GM19025 (cell line): ENCODE measurements at regions not wholly inside any gene's neighbourhood (a gene's known extent, or its start where the extent isn't known, plus 50 kb on each side); places are given as distances from the start of the nearest gene placed in this dataset.

Source experiments
- ATAC-seq: cut with Tn5 transposase; IDR thresholded peaks from one replicate; pipeline ENCODE4 v1.9.1; 2021; ENCODE audit warnings: mild to moderate bottlenecking, low read depth, moderate library complexity; ENCODE audit not compliant: unreplicated experiment

DNA sequence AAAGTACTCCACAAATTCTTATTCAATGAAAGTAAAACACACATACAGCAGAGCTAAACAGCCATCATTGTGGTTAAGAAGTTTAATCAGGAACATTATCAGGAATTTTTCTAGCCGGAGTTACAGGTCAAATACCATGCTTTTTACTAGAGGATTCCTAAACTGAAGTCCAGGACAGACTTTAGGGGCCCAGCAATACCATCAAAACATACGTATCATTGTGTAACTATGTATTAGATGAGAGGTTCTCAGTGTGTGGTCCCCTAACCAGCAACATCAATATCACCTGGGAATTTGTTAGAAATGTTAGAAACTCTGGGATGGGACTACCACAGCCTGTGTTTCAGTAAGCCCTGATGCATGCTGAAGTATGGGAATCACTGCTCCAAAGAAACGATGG lies 404.2 kb upstream of the IL12A start:
- ATAC-seq = no peak

DNA sequence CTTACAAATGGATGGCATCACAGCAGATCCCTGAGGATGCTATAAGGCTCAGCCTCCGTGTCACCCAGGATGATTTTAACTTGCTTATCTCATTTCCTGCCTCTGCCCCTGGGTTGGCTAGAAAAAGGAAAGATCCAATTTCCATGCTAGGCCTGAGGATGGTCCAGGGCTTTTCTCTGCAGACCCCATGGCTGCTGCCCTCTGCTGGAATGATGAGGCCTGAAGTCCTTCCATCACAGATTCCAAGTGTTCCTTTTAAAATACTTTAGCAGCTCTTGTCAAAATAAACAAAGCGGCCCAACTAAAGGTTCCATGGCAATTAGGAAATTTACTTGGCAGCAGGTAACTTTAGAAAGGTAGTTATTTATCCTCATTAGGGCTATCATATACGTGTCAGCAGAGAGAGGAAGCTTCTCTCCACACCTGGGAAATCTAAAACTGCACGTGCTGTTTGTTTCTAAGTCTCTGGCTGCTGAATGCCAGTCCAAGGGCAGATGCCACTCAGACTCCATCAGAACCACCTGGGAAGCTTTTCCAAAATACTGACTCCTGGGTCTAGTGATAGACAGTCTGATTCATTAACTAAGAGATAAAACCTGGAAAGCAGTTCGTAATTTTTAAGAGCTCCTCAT lies 401.9 kb upstream of the IL12A start:
- no peak for ATAC-seq

DNA sequence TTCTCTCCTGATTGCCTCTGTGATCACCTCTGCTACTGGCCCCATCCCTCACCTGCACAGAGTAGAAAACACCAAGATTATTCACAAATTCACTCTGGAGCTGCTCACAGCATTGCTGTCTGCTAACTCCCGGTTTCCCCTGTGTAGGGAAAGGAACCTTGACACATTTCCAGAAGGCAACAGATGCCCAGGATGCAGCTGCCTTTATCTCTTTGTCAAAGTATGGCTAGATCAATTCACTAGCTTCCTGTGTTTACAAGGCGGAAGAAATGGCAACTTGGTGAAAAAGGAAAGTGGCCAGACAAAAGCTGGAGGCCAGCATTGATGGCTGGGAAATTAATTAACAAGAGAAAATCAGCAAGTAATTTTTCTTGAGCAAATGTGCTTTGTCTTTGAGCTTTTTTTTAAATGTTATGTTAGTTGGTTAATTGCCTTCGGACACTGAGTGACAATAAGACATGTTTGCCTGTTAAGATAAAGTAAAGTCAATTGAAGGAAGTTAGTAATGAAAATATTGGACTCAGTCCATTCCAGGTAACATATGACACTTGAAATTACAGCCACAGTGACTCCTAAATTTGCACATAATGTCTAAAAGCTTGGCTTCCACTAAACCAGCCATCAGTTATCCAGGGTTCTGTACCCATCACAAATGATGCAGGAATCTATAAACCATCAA lies 394.6 kb upstream of the IL12A start:
- ATAC-seq = no peak

DNA sequence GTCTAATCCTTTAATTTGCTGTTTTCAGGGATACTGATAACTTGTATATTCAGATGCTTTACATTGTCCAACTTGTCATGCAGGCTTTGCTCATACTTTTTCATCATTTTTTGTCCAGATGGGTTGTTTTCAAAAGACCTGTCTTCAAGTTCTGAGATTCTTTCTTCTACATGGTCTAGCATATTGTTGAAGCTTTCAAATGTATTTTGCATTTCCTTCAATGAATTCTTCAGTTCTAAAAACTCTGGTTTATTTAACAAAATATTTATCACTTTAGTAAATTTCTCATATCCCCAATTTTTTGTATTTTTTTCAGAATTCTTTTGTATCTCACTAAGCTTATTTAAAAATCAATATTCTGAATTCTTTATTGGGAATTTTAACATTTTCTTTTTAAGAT lies 388.3 kb upstream of the IL12A start:
- no peak for ATAC-seq

DNA sequence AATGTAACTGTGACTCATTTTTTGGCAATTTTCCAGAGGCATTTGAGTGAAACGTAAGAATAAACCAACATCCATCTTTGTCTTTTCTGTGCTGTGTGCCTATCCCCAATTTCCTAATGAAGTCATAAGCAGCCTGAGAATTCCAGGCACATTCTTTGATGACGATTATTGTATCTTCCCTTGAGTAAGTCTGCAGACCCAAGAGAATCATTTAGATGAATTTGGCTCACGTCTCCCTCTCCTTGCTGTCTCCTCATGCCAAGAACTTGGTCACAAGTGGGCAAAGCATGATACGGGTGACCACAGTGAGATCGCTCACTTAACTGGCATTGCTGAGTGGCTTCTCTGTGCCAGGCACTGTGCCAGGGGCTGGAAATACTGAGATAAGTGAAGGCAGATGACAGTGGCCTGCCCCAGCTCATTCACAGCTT lies 384.5 kb upstream of the IL12A start:
- no peak for ATAC-seq

DNA sequence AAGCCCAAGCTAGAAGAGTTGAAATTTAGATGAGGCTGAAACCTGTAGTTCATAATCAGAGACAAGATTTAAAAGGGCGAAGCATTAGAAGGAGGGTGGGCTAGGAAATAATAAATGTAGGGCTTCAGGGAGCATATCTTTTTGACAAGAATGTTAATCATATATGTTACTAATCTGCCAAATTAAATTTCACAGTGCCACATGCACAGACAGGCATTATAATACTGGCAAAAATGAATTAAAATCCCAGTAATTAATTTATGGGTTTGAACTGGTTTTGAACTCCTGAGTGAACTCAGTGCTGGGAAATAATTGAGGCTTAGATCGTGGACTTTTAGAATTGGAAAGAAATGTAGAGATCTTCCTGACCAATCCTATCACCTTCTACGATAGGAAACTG lies 383.5 kb upstream of the IL12A start:
- no peak for ATAC-seq

DNA sequence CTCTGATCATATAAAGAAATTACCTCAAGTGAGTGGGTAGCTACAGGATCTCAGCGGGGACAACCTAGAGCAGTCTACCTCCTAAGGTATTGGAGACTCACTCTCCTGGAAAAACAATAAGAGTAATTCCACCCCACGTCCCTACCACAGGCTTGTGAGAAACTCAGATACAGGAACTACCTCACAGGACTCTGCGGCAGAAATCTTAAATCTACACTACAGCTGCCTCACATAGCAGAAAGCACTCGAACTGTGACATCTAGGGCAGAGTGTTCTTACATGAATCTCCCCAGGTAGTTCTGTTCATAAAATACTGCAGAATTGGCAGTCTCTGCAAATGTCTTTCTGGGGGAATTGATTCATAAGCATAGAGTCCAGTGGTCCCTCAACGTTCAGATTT lies 382.9 kb upstream of the IL12A start:
- ATAC-seq = no peak

DNA sequence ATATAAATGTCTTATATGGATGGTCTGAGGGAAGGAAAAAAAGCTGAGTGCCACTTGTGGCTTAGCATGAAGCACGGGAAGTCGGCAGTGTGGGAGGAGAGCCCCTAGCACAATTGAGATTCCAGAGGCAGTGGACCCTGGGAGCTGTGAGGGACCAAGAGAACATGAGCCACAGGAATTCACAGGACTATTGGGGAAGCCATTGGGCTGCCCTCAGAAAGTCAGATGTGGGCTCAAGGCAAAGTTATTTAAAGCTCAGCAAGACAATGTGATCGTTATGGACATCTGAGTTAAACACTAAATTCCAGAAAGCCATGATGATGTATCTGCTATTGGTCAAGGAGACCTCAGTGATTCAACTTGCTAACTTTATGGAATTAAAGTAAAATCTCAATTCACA lies 380.8 kb upstream of the IL12A start:
- ATAC-seq = no peak

DNA sequence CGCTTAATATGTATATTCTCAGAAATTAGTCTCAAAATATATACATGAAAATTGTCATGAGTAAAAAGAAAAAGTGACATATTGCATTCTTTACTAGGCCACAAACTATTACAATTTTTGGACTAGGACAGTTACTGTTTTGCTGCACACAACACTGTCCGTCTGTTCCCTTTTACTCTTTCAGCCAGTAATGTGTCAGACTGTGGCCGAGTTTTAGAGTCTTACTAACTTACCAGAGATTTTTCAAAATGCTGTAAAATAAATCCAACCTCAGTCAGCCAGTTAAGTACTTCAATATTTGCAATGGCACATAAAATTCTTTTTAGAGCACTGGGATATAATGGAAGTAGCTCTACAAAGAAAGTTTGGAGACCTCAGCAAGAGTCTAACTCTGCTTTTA lies 380.3 kb upstream of the IL12A start:
- no peak for ATAC-seq

DNA sequence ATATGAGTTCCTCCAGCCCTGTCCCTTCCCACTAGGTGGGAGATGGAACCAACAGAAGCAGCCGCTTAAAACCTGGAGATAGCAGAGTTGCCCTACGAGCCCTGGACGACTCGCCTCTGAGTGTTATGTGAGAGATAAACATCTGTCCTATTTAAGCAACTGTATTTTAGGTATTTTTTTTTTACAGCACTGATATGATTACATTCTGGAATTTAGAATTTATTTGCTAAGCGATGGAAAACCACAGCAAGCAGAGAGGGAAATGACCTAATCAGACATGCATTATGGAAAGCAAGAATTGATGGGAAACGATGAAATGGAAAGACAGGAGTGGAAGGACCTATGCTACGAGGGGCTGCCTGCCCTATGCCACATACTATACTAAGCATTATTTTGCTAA lies 379.0 kb upstream of the IL12A start:
- no peak for ATAC-seq

DNA sequence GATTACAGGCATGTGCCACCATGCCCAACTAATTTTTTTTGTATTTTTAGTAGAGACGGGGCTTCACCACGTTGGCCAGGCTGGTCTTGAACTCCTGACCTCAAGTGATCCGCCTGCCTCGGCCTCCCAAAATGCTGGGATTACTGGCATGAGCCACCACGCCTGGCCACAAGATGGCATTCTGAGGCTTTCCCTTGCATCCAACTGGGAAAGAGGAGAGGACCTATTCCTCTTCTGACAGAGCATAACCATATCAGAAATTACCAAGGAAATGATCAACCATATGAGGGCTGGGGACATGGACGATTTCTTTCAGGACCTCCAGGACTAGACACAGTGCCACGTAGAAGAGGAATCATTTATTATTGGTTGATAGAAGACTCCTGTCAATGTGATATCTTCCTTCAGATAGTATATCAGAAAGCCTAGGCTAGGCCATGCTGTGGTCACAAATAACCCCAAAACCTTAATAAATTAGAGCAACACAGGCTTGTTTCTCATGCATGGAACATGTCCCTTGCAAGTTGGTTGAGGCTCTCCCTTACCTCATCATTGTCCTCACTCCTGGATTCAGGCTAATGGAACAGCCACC lies 372.3 kb upstream of the IL12A start:
- ATAC-seq = no peak

DNA sequence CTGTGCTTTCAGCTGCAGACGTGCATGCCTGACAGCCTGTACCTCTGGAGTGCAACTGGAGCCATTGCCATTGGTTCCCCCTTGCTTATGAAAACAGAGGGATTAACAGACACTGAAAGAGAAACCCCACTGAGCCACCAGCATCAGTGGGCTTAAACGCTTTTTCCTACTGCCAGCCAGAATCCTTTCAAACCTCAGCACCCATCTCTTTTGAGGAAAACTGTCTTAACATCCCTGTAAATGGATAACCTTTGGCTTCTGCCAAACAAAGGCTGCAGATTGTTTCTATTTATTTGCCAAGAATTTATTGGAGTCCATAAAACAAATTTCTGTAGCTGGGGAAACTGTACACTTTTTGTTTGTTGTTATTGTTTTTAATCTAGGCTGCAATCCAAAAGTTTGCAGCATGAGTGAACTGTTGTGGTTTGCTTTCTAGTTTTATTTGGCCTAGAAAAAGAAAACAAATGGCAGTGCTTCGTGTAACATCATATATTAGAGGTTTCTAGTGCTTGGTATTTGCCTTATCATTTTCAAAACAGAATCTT lies 369.2 kb upstream of the IL12A start:
- ATAC-seq = no peak

DNA sequence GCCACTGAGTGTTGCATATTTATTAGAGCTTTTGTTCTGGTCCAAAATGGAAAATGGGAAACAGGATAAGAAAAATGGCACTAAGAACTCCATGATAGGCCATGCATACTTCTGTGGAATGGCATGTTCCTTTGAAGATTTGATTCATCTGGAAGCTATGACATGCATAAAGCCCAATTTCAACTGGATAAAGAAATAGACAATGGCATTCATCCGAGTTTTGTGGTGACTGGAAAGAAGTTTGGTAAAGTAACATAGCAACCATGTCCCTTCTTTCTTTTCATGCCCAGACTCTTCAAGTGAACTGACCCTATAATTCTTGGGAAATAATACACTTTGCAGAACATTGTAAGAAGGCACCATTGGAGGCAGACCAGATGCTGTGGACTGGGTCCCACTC lies 368.4 kb upstream of the IL12A start:
- ATAC-seq = no peak

DNA sequence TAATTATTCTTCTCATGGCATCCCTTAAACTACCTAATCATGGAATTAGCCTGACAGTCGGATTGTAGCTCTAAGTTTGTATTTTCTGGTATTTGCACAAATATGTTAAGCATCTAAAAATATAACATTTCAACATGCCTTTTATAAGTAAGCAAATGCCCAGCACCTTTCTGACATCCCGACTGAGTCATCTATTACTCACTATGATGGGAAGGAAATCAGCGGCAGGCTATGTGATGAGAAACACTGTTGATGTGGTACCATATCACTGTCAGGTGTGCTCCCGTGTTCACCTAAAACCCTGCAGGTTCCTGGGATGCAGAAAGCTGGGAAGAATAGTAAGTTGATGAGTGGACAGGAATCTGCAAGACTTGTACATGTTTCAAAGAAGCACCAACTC lies 367.8 kb upstream of the IL12A start:
- no peak for ATAC-seq

DNA sequence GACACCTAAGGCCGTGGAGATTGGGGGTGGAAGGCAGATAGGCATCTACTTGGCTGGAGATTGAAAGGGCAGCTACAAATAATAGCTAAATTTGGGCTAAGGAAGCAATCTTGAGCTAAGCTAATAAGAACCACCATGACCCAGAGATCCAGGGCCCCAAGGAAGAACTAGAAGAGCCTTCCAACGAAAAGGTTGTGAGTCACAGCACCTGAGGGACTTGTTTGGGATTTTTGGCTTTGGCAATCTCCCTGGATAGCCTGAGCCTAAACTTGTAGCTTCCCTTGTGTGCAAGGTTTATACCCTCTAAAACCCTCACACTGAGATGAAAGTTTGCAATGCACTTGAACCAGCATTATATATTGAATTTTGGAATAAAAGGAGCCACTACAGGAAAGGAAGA lies 364.0 kb upstream of the IL12A start:
- ATAC-seq = no peak

DNA sequence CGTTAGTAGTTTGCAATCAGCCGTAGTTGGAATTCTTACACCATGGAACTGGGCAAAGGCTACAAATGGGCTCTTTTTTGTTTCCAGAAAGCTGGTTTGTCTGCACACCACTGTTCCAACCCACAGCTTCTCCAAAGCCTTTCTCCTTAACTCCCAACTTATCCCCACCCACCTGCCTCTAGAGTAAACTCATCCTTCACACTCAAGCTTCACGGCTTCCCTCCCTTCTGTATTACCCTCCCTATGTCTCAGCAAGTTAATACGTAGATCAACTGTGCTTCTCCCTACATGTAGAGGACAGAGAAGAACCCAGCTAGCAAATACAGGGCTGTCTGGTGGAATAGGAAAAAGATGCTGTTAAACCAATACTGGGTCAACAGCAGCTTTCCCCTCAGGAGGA lies 363.0 kb upstream of the IL12A start:
- ATAC-seq = no peak

DNA sequence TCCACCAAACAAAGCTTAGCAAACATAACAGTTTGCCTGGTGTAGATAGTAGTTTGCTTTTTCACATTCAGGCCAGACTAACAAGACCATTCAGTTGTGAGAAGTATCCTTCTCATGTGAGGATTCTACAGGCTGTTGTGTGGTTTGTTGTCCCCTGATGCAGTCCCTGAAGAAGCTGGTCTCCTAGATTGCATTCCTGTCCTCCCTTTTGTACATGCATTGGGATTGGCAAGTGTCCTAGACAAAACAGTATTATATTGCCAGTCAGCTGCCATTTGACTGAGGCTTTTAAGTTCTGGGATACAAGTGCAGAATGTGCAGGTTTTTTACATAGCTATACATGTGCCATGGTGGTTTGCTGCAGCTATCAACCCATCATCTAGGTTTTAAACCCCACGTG lies 362.0 kb upstream of the IL12A start:
- no peak for ATAC-seq

DNA sequence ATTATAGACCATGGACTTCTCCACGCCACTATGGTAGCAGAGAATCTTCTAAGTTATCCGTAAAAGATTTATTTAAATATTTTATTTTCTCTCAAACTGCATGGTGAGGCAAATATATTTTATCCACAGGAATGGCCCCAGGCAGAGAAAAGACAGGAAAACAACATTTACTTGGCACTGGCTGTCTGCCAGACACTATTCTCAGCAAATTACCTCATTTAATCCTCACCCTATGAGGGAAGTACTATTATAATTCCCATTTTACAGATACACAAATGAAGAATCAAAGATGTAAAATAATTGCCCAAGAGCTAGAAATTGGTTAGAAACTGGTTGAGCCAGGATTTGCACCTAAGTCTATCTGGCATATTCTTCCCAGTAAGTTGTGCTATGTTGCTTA lies 361.4 kb upstream of the IL12A start:
- ATAC-seq = no peak

DNA sequence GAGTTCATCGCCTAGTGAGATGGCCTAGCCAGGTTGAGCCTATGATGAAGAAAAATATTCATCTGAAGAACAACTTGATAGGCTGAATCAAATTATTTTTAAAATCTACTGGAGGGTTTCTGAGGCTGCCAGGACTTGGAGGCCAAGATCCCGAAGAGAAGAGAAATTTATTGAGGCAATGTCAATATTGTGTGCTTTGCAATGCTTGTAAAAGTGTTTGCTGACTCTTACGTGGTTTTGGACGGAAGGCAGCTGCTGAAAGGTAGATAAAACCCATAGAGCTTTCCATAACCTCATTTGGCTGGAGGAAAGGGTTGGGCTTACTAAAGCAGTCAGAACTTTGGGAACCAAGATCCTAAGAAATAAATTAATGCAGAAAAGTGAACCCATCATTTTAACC lies 361.0 kb upstream of the IL12A start:
- no peak for ATAC-seq

DNA sequence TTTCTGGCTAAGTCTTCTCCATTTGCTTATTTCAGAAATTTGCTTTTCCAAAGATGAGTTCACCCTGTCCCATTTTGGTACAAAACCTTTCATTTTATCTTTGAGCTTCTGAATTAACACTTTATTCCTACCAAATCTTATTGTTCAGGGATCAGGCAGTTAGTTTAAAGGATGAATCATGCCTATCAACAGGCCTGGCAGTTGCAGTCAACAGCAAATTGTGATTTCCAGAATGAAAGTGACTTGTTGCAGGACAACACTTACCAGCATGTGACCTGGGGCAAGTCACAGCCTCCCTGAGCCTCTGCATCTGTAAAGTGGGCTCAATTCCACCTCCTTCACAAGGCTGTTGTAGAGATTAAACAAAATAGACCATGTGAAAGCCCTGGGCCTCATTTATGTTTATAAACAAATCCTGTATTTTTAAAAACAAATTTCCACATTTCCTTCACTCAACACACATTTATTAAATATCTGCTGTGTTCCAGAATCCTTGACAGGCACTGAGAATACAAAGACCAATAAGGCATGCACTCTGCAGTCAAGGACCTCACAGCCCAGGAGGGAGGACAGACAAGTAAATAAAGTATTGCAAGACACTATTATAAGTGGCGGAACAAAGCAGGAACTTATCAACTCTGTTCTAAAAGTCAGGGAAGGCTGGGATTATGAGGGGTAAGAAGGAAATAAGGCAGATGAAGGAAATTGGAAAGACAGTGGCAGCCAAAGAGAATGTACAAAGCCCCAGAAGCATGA lies 359.1 kb upstream of the IL12A start:
- no peak for ATAC-seq

DNA sequence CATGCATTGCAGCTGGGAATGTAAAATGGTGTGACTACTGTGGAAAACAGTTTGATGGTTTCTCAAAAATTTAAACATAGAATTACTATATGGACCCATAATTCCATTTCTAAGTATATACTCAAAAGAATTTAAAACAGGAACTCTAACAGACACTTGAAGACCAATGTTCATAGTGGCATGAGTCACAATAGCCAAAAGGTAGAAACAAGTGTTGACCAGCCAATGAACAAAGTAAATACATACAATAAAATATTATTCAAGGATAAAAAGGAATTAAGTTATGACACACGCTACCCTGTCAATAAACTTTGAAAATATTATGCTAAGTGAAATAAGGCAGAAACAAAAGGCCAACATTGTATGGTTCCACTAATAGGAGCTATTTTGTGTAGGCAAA lies 357.4 kb upstream of the IL12A start:
- ATAC-seq = no peak
